ENCODE measurements at regions not wholly inside any gene's neighbourhood (a gene's known extent, or its start where the extent isn't known, plus 50 kb on each side); places are given as distances from the start of the nearest gene placed in this dataset.

DNA sequence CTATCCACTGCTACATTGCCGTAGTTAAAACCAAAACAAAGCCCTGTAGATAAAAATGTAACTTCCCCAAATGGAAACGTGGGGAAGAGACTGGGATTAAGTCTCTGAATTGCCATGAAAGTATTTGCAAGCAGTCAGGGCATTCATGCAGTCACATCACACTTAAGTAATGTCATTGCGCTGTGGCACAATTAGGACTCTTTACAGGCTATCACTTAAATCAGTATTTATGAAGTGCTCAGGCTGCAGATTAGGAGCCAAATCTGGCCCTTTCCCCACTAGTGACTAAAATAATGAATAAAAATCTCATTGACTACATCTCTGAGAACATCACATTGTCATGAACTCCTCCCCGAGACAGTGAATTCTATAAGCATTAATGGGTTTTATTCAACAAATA, 300.9 kb downstream of the ICOS start:
- no peak for DNase-seq

DNA sequence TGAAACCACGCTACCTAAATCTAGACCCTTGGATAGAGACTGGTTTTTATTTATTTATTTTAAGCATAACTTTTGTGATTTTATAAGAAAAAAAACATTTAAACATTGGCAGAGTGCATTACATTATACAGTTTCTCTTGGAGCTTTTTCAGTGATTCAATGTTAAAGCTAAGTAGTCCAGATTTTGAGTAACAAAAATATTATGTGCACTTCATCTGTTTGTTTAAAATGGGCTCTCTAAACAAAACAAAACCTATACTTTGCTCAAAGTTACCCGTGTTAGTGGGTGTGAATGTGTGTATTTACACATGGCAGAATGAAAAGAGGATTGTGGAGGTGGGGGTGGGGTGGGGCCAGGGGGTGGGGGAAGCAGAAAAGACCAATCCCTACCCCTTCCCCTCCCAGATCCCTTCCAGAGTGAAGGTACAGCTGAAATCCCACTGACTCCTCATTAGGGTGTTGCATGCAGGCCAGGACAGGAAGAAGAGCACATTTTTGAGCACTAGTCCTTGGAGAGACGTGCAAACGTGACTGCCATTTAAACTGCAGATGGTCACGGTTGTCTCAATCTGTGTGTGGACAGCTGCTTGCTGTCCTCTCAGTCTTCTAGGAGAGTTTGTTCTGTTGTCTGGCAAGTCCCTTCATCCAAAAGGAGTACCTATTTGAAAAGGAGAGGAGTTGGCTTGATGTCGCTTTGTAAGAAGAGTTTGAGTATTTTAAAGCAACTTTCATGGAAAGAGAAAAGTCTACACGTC, 303.0 kb downstream of the ICOS start:
- DNase-seq = peak; percentile 39

GRCh38 chr2:204240961-204241360, 304.3 kb upstream of the PARD3B start:
- no peak for DNase-seq

DNA sequence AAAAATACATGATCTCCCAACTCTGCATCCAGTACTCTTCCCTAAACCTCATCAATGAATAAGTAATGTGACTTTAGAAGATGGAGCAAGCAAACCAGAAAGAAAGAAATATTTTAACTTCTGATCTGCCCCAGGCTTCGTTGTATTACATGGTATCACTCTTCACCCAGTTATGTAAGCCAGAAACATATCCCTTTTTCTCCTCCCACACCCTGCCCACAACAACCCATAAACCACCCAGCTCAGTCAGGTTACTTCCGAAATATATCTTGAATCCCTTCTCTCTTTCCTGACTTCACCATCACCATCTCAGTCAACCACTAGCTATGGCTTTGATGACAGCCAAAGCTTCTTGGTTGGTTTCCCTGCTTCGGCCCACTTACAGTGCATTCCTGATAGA, 295.8 kb upstream of the PARD3B start:
- DNase-seq = no peak

DNA sequence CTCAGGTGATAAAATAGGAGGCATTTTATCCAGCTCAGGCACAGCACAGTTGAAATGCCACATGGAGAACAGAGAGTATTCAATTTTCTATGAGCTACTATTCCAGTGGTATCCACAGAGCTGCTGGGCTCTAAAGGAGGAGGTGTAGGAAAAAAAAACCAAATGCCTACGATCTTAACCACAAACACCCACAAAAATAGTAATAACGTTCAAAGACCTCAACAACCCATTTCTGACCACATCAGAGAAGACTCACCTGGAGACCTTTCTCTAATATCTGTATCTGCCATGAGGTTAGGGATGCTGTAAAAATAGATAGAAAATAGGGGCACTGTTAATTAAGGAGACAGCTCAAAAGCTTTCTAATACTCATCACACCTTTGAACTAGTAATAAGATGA, 294.6 kb upstream of the PARD3B start:
- no peak for DNase-seq

- DNase-seq = no peak
Observed at GRCh38 chr2:204251158-204251997, 293.9 kb upstream of the PARD3B start.

- no peak for DNase-seq
Observed at GRCh38 chr2:204251998-204252376, 293.3 kb upstream of the PARD3B start.

DNA sequence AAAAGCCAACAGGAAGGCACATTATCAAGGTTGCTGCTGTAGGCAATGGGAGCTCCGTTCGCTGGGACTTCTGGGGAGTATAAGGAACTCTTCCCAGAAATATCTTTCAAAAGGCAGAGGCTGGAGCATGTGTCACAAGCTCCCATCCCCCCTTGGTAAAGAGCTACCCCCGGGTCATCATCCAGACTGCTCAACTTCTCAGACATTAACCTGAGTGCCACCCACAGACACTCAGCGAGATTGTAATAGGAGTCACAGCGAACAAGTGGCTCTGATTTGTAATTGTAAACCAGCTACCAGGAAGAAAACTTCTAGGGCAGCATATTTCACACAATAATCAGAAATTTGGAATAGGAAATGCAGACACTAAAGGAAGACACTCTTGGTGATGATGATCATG, 290.2 kb upstream of the PARD3B start:
- DNase-seq = no peak

DNA sequence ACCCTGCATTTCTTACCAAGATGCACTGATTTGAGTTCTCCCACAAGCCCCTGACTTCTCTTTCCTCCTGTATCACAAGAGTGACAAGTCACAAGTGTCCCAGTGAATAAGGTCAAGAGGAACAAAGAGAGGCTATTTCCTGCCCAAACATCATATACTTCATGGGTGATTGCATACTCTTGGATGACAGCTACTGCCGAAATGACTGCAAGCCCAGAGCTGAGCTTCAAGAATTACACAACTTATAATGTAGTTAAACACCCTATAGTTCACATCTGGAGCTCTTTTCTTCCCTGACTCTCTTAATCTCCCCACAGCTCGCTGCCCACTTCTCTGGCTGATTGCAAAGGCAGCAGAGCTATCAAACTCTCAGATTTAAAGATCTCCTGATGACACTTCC, 289.7 kb upstream of the PARD3B start:
- DNase-seq = no peak

DNA sequence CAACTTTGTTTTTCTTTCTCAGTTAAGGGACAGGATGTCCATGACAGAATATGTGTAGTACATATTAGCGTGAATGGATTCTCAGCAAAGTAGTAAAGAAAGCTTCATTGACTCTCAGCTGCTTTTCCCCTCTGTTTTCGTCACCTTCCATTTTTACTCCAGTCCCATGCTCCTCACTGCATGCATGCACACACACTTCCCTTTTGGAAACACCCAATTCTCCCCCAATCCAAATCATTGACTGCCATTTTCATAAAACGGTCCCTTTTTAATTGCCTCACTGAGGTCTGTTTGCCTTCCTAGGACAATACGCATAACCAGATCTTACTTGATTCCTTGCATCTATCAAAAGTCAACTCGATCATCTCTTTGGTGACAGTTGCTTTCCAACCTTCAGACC, 287.5 kb upstream of the PARD3B start:
- DNase-seq = no peak

DNA sequence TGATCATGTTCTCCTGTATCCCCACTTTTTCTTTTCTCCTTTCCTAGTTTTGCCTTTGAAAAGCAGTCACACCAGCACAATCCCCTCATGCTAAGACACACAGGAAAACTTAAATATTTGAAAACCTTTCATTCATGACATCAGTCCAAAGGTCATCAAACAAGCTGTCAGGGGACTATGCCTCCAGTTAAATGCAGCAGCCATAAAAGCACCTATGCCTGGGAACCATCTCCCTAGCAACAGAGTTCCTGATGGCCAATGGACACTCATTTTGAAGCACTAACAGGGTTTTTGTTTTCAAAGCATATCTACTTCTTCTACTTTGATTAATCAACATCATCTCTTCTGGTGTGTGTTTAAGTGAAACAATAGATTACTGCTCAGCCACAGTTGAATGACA, 286.4 kb upstream of the PARD3B start:
- DNase-seq = no peak

GRCh38 chr2:204260162-204260877, 285.0 kb upstream of the PARD3B start:
- peak; percentile 59 for DNase-seq

- DNase-seq = no peak
Observed at GRCh38 chr2:204260901-204261300, 284.4 kb upstream of the PARD3B start.

GRCh38 chr2:204261846-204262245, 283.4 kb upstream of the PARD3B start:
- DNase-seq = no peak

GRCh38 chr2:204264085-204264553, 281.2 kb upstream of the PARD3B start:
- DNase-seq = no peak

- no peak for DNase-seq
Observed at GRCh38 chr2:204264621-204265140, 280.6 kb upstream of the PARD3B start.

- peak; percentile 89 for DNase-seq
Observed at GRCh38 chr2:204265681-204266181, 279.5 kb upstream of the PARD3B start.

GRCh38 chr2:204268458-204268857, 276.8 kb upstream of the PARD3B start:
- no peak for DNase-seq

GRCh38 chr2:204268971-204269370, 276.3 kb upstream of the PARD3B start:
- DNase-seq = no peak

GRCh38 chr2:204272089-204272488, 273.2 kb upstream of the PARD3B start:
- DNase-seq = no peak

DNA sequence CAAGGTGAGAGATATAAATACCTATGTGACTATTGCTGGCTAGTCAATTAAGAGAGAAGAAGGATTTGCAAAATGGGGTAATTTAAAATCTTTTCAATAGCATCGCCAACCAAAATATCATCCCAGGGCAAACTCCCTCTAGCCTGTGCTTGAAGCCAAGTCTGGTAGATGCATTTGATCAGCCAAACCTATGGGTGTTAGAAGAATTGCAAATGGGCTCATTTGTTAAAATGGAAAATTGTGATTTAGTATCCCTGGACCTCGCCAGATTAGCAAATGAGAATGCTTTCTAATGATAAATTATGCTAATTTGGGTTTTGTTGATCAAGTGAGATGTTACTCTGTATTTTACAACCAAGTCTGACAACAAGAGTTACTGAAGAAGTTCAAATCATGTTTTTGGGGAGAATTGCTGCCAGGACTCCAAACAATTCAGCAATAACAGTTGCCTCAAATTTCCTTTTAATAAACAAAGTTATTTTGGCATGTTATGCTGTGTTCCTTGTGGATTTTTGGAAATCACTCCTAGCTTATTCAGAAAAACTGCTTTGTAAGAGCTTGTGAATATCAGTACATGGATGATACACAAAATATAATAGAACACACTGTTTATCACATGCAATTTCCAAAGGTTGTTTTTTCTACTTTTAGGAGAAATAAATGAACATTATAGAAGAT, 272.5 kb upstream of the PARD3B start:
- DNase-seq = no peak

GRCh38 chr2:204274429-204274828, 270.8 kb upstream of the PARD3B start:
- no peak for DNase-seq

- no peak for DNase-seq
Observed at GRCh38 chr2:204274991-204275390, 270.3 kb upstream of the PARD3B start.

Measured in NCI-H774 (cell line).